GM12865 (cell line): ENCODE measurements at regions not wholly inside any gene's neighbourhood (a gene's known extent, or its start where the extent isn't known, plus 50 kb on each side); places are given as distances from the start of the nearest gene placed in this dataset.

Experiments
- DNase-seq: peaks from one replicate; pipeline ENCODE4 v3.0.0; 2010; ENCODE audit warnings: low read depth
- H3K4me3 ChIP-seq: 2 replicates; pipeline ENCODE4 v1.5.1; 2011; ENCODE audit warnings: mild to moderate bottlenecking, low read depth, low read length, control low read depth
- TF ChIP-seq, protein P1 (sequence below): IDR thresholded peaks from 2 replicates; pipeline ENCODE4 v1.5.1; 2011; ENCODE audit warnings: low read length, control low read depth, low read depth, inconsistent platforms; ENCODE audit not compliant: insufficient read depth; ENCODE audit errors: missing control alignments

DNA sequence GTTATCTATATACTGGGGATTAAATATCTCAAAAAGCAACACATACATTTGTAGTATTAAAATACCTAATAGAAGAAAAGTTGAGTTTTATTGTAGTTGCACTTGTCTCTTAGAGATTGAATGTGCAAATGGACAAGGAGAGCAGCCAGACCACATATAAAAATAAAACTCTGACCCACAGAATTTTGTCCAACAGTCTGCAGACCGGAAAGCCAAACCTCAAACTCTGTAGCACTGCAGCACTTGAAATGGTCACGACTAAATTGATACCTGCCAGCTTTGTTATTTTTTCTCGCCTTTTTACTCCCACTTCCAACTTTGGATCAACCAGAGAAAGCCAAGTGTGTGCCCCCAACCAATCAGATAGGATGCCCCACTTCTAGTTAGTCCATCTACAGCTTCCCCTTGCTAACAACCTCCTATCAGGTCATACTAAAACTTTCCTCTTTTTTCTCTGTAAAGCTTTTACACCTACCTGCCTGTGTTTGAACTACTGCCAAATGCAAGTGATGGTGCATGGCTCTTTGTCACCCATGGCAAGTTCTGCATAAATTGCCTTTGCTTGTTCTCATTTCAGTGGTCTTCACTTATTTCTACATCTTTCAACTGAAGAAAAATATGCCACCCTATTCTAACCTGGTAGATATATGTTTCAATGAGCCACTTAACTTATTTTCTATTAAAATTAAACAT lies 1250.7 kb upstream of the SPRY2 start:
- TF ChIP-seq, protein P1, sequence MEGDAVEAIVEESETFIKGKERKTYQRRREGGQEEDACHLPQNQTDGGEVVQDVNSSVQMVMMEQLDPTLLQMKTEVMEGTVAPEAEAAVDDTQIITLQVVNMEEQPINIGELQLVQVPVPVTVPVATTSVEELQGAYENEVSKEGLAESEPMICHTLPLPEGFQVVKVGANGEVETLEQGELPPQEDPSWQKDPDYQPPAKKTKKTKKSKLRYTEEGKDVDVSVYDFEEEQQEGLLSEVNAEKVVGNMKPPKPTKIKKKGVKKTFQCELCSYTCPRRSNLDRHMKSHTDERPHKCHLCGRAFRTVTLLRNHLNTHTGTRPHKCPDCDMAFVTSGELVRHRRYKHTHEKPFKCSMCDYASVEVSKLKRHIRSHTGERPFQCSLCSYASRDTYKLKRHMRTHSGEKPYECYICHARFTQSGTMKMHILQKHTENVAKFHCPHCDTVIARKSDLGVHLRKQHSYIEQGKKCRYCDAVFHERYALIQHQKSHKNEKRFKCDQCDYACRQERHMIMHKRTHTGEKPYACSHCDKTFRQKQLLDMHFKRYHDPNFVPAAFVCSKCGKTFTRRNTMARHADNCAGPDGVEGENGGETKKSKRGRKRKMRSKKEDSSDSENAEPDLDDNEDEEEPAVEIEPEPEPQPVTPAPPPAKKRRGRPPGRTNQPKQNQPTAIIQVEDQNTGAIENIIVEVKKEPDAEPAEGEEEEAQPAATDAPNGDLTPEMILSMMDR, result no peak
- DNase-seq, result no peak
- H3K4me3 ChIP-seq, result no peak overlapping the region

DNA sequence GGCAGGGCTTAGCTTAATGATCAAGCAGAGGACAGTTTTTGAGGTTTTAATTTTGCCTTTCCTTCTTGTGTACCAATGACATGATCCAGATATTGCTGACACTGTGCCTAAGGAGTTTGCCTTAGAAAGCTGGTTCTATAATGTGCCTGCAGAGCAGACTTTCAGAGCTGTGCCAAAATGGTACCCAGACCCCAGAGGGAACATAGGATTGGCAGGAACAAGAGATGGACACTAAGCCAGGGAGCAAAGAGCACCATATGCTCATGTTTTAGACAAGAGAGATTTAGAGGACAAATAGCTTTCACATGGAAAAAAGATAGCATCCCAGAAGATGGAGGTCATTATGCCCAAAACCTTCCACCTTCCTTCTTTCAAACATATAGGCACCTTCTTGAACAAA lies 1241.5 kb upstream of the SPRY2 start:
- TF ChIP-seq, protein P1, result no peak

DNA sequence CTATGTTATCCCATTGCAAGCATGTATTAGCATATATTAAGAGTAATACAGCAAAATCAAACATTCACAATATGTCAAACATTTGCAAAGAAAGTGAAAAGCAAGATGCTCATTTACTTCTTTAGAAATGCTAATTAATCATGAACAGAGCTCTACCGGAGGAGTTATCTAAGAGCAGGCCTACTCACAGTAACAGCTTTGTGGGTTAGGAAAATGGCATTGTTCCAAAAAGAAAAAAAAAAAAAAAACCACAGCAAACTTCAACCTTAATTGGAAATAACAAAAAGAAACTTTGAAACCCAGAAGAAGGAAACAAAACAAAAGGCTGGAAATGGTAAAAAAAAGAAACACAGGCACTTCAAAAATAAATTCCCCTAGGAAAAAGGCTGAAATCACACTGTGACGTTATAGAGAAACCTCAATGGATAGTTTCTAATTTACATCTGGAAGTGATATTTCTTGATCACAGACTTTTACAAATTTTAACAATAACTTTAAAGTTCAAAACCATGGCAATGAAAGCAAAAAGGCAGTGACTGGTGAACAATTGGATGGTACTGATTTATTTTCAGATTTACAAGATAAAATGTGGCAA lies 1236.8 kb upstream of the SPRY2 start:
- TF ChIP-seq, protein P1, result no peak
- no peak for DNase-seq
- H3K4me3 ChIP-seq, result no peak overlapping the region

More for the DNA sequence above, 1241.5 kb upstream of the SPRY2 start:
- no peak overlapping the region for H3K4me3 ChIP-seq
- DNase-seq, result no peak

GRCh38 chr13:81568824-81569223 lies 1227.9 kb upstream of the SPRY2 start:
- TF ChIP-seq, protein P1, result no peak
- DNase-seq, result no peak
- no peak overlapping the region for H3K4me3 ChIP-seq

DNA sequence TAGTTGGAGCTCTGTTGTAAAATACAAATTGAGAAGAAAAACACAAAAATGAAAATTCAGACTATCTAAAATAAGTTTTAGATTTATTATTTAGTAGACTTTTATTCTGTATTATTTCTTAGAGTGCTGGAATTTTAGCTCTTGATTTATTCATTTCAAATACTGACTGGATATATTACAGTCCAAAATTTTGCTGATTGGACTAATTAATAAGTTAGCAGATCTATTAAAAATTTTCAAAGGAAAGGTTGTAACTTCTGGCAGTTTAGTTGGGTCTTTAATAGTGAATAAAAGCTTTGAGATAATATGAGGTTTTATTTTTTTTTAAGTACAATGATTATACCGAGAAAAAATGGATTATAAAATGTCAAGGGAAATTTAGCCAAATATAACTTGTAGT lies 1224.9 kb upstream of the SPRY2 start:
- TF ChIP-seq, protein P1, result no peak
- no peak for DNase-seq
- no peak overlapping the region for H3K4me3 ChIP-seq

GRCh38 chr13:81563091-81563490 lies 1222.2 kb upstream of the SPRY2 start:
- TF ChIP-seq, protein P1, result no peak
- H3K4me3 ChIP-seq, result no peak overlapping the region
- DNase-seq, result no peak

GRCh38 chr13:81562598-81562997 lies 1221.7 kb upstream of the SPRY2 start:
- DNase-seq, result no peak
- TF ChIP-seq, protein P1, result no peak
- H3K4me3 ChIP-seq, result no peak overlapping the region
